ENCODE measurements at regions not wholly inside any gene's neighbourhood (a gene's known extent, or its start where the extent isn't known, plus 50 kb on each side); places are given as distances from the start of the nearest gene placed in this dataset.

DNA sequence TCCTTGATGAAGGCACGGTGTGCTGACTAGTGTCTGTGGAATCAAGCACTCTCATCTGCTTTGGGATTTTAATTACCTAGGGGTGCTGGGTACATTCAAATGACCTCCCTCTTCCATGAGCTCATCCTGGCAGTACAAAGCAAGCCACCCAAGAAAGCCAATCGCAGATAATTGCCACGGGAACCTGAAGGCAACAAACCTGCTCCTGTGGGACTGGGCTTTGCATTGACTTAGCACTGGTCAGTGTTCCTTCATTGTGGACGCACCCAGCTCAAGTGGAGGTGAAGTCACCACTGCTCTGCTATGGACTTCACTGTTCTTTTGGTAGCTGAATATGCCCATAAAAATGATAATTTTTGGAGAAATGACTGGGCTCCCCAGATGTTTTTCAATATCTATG lies 261.6 kb upstream of the FERMT1 start:
- no peak for TF ChIP-seq POLR2A (IDR thresholded peaks at IDR 0.05; ENCODE audit: extremely low read depth, insufficient read length)
- TF ChIP-seq, protein P1, sequence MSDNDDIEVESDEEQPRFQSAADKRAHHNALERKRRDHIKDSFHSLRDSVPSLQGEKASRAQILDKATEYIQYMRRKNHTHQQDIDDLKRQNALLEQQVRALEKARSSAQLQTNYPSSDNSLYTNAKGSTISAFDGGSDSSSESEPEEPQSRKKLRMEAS (IDR thresholded peaks at IDR 0.05; ENCODE audit: low read depth, low read length), result no peak
- TF ChIP-seq, protein P2, sequence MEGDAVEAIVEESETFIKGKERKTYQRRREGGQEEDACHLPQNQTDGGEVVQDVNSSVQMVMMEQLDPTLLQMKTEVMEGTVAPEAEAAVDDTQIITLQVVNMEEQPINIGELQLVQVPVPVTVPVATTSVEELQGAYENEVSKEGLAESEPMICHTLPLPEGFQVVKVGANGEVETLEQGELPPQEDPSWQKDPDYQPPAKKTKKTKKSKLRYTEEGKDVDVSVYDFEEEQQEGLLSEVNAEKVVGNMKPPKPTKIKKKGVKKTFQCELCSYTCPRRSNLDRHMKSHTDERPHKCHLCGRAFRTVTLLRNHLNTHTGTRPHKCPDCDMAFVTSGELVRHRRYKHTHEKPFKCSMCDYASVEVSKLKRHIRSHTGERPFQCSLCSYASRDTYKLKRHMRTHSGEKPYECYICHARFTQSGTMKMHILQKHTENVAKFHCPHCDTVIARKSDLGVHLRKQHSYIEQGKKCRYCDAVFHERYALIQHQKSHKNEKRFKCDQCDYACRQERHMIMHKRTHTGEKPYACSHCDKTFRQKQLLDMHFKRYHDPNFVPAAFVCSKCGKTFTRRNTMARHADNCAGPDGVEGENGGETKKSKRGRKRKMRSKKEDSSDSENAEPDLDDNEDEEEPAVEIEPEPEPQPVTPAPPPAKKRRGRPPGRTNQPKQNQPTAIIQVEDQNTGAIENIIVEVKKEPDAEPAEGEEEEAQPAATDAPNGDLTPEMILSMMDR (IDR thresholded peaks at IDR 0.05; ENCODE audit: low read depth, low read length), result no peak
- DNase-seq (ENCODE audit: low read depth), result no peak
- no peak overlapping the region for H3K4me3 ChIP-seq (ENCODE audit: low read depth, low read length)

GRCh38 chr20:6381887-6382286 lies 259.1 kb upstream of the FERMT1 start:
- no peak for DNase-seq (ENCODE audit: low read depth)

DNA sequence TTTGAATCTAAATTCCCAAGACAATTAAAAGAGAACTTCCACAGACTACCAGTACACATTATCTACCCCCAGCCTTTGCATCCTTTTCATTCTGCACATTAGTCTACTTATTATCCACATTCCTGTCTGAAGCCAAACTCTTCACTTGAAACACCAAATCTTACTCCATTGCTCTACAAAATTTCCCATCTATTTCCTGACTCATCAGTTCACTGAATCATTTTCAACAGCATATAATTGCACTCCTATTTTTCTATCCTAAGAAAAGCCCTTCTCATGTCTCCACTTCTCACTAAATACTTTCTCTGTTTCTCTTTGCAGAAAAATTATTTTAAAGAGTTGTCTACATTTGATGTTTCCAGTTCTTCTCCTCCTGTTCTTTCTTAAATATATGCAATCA lies 239.4 kb upstream of the FERMT1 start:
- DNase-seq (ENCODE audit: low read depth), result no peak
- no peak overlapping the region for H3K4me3 ChIP-seq (ENCODE audit: low read depth, low read length)
- TF ChIP-seq, protein P2 (IDR thresholded peaks at IDR 0.05; ENCODE audit: low read depth, low read length), result no peak
- no peak for TF ChIP-seq POLR2A (IDR thresholded peaks at IDR 0.05; ENCODE audit: extremely low read depth, insufficient read length)
- TF ChIP-seq, protein P1 (IDR thresholded peaks at IDR 0.05; ENCODE audit: low read depth, low read length), result no peak
- TF ChIP-seq MYC (IDR thresholded peaks at IDR 0.05; ENCODE audit: low read depth, low read length), result no peak

More at GRCh38 chr20:6381887-6382286, 259.1 kb upstream of the FERMT1 start:
- TF ChIP-seq POLR2A (IDR thresholded peaks at IDR 0.05; ENCODE audit: extremely low read depth, insufficient read length) (no peak), MYC (IDR thresholded peaks at IDR 0.05; ENCODE audit: low read depth, low read length) (no peak)
- TF ChIP-seq, protein P2 (IDR thresholded peaks at IDR 0.05; ENCODE audit: low read depth, low read length), result no peak
- TF ChIP-seq, protein P1 (IDR thresholded peaks at IDR 0.05; ENCODE audit: low read depth, low read length), result no peak
- H3K4me3 ChIP-seq (ENCODE audit: low read depth, low read length), result no peak overlapping the region

- TF ChIP-seq POLR2A (IDR thresholded peaks at IDR 0.05; ENCODE audit: extremely low read depth, insufficient read length) (no peak), MYC (IDR thresholded peaks at IDR 0.05; ENCODE audit: low read depth, low read length) (no peak)
- TF ChIP-seq, protein P1 (IDR thresholded peaks at IDR 0.05; ENCODE audit: low read depth, low read length), result no peak
- TF ChIP-seq, protein P2 (IDR thresholded peaks at IDR 0.05; ENCODE audit: low read depth, low read length), result no peak
Measured at GRCh38 chr20:6360766-6361165, 237.9 kb upstream of the FERMT1 start.

GRCh38 chr20:6355754-6356451 lies 233.1 kb upstream of the FERMT1 start:
- DNase-seq (ENCODE audit: low read depth), result no peak
- TF ChIP-seq MYC (IDR thresholded peaks at IDR 0.05; ENCODE audit: low read depth, low read length), result no peak
- no peak for TF ChIP-seq POLR2A (IDR thresholded peaks at IDR 0.05; ENCODE audit: extremely low read depth, insufficient read length)
- TF ChIP-seq, protein P2 (IDR thresholded peaks at IDR 0.05; ENCODE audit: low read depth, low read length), result no peak
- TF ChIP-seq, protein P1 (IDR thresholded peaks at IDR 0.05; ENCODE audit: low read depth, low read length), result no peak
- H3K4me3 ChIP-seq (ENCODE audit: low read depth, low read length), result no peak overlapping the region

More at GRCh38 chr20:6360766-6361165, 237.9 kb upstream of the FERMT1 start:
- no peak overlapping the region for H3K4me3 ChIP-seq (ENCODE audit: low read depth, low read length)
- no peak for DNase-seq (ENCODE audit: low read depth)

Measured in NB4 (cell line).